HG02852 (cell line): ENCODE measurements at regions not wholly inside any gene's neighbourhood (a gene's known extent, or its start where the extent isn't known, plus 50 kb on each side); places are given as distances from the start of the nearest gene placed in this dataset.
"Not testable (repeated sequence)": the region's sequence is repeated elsewhere in the genome, so short reads cannot be mapped to it uniquely, and the experiment has no call there.

ENCODE experiments used
- ATAC-seq: cut with Tn5 transposase; IDR thresholded peaks from one replicate; pipeline ENCODE4 v1.9.1; 2021; ENCODE audit warnings: mild to moderate bottlenecking, moderate library complexity; ENCODE audit not compliant: unreplicated experiment

DNA sequence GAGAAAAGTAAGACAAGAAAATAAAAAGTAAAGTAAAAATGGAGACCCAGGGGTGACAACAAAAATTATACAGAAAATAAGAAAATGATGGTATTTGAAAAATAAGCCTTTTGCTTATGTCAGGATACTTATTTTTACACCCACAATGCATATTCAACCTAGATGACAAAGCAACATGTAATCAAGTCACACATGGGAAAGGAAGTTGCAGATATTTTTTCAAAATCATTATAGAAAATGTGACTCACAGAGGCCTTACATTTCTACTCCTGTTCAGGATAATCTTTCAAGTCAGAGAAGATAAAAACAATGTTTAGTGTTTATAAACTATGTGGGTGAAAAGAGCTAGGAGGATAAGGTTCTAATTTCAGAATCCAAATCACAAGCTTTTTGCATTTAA, 275.3 kb upstream of the UBE2E3 start:
- no peak for ATAC-seq

DNA sequence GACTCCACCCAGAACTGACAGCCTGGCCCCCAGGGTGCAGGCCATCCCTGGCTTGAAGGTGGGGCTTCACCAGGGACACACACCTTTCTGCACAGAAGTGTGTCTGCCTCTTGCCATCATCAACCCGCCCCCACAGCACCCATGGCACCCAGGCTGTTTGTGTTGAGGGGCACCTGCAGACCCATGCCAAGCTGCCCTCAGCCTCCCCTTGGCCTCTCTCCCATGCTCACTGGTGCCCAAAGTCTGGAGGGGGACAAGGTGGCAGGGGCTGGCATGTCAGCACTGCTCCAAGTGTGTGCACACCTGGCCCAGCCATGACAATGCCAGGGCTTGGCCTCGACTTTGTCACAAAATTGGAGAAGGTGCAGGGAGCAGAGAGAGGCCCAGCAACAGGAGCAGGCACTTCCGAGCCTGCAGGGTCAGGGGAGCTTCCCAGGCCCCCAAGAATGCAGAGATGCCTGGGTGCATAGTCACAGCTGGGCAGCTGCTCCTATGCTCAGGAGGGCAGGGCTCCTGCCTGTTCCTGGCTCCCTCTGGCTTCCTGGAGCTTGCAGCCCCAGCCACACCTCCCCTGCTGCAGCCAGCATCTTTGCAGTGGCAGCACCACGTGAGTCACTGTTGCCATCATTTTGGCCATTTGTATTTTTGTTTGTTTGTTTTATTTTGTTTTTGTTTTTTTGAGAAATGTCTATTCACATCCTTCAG, 280.6 kb upstream of the UBE2E3 start:
- ATAC-seq, result no peak

DNA sequence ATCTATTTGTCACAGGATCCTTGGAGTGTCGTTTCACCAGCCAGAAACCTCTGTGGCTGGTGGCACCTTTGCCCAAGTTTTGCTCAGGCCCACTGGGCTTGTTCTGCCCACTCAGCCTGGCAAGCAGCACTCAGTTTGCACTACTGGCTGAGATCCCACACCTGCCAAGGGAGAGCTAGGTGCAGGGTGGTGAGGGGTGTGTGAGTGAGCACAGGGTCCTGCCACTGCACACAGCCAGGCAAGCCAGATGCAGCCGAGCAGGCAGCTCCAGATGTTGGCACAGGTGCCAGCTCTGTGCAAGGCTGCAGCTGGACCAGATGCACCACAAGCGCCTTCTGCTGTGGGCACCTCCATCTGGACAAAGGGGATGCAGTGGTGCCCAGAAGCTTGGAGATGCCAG, 281.7 kb upstream of the UBE2E3 start:
- no peak for ATAC-seq

DNA sequence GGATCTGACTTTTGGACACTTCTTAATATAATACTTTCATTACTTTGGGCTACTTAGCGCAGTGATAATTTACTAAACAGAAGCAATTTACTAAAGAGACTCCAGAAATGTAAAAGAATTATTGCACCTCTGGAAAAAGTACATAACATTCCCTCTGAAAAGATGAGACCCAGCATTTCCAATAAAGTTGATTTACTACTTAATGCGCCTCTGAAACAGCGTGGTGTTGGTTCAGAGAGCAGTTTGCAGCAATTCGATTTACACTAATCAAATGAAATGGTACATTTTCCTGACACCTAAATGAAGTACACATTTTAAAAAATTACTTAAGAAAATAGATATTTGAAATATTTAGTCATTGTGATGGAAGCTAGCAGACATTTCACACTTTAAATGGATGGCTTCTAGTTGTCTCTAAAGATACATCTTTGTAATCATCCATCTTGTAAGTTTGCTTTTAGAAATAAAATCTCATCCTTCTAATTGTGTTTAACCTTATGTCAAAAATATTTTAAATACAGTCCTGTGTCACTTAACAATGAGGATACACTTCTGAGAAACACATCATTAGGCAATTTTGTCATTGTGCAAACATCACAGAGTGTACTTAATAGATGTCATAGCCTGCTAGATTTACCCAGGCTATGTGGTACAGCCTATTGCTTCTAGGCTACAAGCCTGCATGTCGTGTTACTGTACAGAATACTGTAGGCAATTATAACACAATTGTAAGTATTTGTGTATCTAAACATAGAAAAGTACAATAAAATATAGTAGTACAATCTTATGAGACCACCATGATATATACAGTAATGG, 284.6 kb upstream of the UBE2E3 start:
- ATAC-seq, result no peak

DNA sequence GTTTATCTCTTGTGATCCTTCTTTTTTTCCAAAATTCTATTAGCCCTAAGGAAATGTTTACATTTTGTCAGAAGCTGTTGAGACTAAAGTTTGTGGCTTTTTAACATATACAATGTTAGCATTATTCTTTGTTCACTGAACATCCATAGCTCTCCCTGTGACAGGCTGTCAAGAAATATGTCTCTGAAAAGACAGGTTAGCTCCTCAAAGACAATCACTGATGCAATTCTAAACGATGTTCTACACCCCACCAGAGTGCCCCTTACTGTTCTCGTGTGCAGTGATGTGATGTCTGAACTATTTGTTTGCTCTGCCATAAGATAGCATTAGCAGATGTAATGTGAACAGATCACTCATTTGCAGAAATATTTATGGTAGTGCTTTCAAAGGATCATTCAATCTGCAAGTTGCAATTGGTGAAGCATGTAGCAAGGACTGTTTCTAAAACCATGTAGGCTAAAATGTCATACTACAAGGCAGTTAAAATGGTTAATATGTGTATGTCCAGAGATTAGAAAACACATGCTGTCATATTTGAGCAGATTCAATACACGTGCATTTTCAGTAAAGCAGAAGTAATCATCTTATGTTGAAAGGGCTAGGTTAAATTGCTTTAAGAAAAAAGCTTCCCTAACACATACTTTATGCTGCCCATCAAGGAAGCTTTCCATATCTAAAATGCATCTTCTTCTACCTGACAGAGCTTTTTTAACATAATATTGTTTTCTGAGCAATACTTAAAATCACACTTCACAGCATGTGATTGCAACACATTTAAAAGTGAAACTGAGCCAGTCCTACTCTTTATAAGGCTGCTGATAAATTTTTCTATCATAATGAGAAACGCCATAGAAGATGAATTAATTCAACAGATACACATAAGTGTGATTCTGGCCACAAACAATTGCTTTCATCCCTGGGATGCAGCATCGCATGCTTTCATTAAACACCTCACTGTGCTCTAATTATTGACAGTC, 285.7 kb upstream of the UBE2E3 start:
- ATAC-seq, result no peak

DNA sequence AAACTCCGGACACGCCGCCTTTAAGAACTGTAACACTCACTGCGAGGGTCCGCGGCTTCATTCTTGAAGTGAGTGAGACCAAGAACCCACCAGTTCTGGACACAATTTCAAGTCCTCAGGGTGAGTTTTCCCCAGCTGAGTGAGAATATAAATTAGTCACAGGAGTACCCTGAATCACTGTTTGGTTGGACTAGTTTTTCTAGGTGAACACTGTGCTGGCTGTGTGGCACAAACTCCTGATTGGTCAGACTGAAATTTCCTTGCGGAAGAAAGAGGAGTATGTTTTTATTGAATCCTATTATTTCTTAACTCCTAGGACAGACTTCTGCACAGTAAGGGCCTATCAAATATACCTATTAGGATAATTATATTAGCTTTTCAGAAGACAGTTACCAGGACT, 288.1 kb upstream of the UBE2E3 start:
- no peak for ATAC-seq

DNA sequence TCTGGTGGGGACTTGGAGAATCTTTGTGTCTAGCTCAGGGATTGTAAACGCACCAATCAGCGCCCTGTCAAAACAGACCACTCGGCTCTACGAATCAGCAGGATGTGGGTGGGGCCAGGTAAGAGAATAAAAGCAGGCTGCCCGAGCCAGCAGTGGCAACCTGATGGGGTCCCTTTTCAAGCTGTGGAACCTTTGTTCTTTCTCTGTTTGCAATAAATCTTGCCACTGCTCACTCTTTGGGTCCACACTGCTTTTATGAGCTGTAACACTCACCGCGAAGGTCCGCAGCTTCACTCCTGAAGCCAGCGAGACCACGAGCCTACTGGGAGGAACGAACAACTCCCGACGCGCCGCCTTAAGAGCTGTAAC, 288.6 kb upstream of the UBE2E3 start:
- not testable (repeated sequence) for ATAC-seq

DNA sequence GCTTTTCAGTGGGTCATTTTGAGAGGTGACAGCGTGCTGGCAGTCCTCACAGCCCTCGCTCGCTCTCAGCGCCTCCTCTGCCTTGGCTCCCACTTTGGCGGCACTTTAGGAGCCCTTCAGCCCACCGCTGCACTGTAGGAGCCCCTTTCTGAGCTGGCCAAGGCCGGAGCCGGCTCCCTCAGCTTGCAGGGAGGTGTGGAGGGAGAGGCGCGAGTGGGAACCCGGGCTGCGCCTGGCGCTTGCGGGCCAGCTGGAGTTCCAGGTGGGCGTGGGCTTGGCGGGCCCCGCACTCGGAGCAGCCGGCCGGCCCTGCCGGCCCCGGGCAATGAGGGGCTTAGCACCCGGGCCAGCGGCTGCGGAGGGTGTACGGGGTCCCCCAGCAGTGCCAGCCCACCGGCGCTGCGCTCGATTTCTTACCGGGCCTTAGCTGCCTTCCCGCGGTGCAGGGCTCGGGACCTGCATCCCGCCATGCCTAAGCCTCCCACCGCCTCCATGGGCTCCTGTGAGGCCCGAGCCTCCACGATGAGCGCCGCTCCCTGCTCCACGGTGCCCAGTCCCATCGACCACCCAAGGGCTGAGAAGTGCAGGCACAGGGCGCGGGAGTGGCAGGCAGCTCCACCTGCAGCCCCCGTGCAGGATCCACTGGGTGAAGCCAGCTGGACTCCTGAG, 289.1 kb upstream of the UBE2E3 start:
- ATAC-seq, result not testable (repeated sequence)

DNA sequence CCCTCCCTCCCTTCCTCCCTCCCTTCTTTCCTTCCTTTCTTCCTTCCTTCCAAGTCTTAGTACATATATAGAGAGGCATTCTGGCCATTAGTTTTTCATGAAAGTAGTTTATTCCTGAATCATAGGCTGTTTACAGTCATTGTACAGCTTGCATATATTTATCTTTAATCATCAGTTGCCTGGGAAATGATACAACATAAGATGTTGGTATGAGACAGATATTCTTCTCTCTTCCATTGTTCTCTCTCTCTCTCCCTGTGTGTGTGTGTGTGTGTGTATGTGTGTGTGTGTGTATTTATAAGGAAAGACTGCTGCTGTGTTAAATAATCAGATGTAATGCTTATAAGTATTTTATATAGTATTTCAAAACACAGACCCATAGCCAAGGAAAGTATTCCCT, 289.8 kb upstream of the UBE2E3 start:
- ATAC-seq, result no peak

DNA sequence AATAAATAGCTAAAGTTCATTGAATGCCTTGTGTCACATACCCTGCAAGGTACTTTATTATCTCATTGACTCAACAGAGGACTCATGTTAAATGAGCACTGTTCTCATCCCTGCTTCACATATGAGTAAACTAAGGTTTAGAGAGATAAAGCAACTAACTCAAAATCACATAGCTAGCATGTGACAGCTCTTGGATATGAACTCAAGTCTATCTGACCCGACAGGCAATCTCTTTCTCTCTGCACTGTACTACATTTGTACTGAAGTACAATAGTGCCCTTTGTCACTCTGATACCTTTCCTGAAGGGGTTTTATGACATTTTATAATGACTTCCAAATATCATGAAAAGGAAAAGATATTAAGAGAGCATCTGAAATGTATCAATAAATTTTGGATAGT, 297.5 kb upstream of the UBE2E3 start:
- no peak for ATAC-seq

DNA sequence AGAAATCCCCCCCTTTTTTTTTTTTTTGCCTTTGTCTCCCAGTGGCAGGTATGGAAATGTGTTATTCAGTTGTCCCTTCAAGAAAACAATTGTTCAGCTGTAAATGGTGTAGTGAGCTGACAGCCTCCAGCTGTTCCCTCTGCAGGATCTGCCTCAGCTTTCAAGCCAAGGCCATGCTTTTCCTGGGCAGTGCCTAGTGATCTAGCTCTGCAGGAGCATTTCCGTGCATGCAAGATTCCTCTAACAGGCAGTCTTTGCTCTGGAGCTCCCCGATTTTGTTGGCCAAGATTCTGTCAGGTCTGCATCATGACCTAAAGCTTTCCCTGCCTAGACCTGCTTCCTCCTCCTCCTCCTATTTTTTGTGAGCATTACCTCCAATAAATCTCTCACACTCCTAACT, 300.7 kb upstream of the UBE2E3 start:
- ATAC-seq, result no peak

DNA sequence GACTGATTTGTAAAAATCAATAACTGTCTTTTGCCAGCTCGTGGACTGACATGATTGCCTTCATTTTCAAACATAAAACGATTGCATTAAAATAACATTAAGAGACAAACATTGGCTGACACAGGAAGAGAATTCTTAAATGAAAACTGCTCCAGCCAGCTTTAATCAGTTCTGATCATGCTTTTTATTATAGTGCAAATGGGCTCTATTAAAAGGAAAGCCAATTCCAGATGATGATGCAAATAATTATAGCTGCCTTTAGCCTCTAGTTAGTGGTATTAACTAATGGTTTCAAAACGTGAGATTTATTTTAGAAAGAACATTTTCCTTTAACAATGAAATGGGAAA, 301.8 kb upstream of the UBE2E3 start:
- ATAC-seq, result no peak

DNA sequence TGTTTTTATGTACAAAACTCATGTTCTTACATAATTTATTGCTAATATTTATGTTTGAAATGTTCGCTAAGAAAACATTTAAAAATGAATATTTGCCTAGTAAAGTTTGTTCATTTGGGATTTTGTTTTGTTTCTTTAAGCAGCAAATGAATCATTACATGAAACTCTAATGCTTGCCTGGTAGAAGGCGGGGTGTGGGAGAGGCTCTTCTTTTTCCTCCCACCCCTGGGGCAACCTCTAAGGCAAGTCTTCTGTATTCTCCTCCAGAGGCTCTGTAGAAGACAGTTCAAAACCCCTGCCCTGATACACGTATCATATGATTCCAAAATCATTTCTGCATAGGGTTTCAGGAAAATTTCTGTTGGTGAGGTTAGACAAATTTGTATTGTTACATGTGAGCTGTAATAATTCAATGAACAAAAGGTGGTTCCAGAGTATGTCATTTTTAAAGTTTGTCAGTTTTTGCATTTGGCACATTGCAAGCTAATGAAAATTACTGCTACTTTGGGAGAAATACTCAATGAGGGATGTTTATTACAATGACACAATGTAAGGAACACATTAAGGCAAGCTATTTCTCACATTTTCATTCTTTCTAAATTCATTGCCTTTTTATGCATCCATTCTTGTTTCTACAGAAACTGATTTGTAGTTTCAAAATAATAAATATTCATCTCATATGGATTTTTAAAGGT, 302.3 kb upstream of the UBE2E3 start:
- no peak for ATAC-seq

DNA sequence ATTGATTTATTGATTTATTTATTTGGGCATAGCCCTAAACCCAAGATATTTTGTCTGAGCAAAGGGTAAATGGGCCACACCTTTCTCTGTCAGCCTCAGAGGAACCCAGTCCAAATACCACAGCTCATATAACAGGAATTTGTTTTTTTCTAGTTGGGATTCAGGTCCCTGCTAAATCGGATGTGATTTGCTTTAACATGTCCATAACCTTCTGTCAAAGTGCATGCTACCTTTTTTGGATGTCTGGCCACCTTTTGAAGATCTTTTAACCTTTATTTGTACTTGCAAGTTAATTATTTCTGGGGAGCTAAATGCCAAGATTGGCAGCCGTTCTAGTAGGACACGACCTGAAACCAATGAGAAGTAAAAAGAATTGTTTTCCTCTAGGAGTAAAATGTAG, 303.2 kb upstream of the UBE2E3 start:
- ATAC-seq, result no peak

DNA sequence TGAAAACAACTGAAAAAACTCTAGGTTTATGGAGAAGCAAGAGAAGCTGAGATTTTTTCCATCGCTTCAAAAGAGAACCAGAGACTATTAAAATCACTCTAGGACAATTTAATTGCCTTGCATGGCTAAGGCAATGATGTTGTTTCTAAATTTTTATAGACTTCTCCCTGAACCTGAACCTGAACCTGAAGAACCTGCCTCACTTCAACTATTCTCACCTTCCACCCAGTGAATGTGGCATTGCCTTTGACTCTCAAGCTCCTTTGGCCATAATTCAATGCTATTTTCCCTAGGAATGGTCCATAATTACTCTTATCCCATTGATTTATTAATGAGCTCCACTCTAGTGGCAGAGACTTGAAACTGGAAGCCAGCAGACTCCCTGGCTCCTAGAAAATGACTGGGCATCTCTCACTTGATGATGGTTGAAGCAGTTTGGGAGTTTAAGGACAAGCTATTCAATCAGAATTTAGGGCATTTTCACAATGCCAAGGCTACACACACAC, 303.8 kb upstream of the UBE2E3 start:
- ATAC-seq, result no peak

DNA sequence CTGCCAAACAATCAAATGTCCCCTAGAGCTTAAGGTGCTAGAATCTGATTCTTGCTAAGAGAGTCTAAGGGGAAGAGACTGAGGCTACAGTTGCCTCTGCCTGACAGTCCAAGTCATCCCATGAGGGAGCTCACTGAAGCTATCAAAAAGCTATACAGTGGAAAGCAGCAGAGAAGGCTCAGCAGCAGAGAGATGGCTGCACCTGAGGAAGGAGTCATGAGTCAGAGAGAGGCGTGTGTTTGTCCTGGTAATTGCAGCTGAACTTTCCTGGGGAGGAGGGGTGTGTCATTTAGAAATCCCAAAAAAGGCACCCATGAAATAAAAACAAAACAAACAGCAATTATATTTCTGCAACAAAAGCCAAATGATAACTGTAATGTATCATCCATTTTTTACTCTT, 305.2 kb upstream of the UBE2E3 start:
- ATAC-seq, result no peak

DNA sequence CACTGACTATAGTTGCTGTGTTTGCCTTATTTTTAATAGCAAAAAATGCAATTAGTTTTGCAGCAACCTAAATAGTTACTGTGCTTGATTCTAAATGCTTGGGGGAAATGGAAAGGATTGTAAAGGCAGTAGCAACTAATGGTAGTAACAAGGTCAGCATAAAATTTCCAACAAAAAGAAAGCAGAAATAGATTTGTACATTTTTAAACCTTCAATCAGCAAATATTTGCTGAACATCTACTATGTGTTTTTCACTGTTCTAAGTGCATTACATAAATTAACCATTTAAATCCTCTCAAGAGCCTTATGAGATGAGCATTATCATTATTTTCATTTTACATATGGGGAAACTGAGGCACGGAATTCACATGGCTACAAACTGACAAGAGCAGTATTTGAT, 308.0 kb upstream of the UBE2E3 start:
- ATAC-seq, result no peak

DNA sequence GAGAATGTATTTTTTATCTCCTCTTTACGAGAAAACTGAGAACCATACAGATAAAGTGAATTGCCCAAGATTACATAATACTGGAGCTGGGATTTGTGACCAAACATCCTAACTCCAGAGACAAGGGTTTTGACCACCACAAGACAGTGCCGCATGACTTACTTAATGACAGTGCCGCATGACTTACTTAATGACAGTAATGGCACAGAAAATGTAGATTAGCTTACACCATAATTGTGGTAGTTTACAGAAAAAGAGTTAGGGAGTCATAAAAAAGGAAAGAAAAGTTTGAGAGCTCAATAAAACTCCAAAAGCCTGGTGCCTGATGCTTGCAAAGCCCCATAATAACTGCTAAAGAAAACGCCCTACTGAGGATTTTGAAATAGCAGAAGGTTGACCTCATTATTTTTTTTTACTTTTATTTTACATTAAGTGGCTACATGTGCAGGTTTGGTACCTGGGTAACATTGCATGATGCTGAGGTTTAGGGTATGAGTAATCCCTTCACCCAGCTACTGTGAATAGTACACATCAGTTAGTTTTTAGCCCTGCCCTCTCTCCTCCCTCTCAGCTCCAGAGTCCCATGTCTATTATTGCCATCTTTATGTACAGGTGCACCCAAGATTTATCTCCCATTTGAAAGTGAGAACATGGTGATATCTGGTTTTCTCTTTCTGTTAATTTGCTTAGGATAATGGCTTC, 310.0 kb upstream of the UBE2E3 start:
- no peak for ATAC-seq

DNA sequence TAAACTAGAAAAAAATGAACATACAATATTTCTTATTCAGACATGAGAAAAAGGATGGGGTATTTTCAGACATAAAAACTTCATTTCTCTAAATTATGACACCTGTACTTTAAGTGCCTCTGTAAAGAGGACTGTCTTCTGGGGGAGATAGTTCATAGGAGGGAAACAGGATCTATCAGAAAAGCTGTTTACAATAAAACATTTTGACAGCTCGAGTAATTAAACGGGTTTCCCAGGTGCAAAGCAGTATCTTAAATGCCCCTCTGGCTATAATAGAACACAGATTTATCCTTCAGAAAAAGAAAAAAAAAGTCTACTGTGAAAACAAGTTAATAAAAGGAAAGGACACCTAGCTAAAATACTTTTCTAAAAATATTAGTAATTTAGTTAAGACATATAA, 311.4 kb upstream of the UBE2E3 start:
- ATAC-seq, result no peak

DNA sequence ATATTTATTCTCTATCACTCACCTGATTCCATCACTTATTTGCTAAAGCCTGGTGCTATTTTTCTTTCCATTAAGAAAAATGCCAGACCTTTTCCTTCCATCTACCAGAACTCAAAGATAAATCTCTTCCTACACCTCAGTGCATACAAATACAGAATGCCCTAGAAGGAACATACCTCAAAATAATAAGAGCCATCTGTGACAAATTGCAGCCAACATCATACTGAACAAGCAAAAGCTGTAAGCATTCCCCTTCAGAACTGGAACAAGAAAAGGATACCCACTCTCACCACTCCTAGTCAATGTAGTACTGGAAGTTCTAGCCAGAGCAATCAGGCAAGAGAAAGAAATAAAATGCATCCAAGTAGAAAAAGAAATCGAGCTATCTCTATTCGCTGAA, 315.9 kb upstream of the UBE2E3 start:
- no peak for ATAC-seq
